ENCODE measurements at regions not wholly inside any gene's neighbourhood (a gene's known extent, or its start where the extent isn't known, plus 50 kb on each side); places are given as distances from the start of the nearest gene placed in this dataset.
"Not testable (repeated sequence)": the region's sequence is repeated elsewhere in the genome, so short reads cannot be mapped to it uniquely, and the experiment has no call there.

DNA sequence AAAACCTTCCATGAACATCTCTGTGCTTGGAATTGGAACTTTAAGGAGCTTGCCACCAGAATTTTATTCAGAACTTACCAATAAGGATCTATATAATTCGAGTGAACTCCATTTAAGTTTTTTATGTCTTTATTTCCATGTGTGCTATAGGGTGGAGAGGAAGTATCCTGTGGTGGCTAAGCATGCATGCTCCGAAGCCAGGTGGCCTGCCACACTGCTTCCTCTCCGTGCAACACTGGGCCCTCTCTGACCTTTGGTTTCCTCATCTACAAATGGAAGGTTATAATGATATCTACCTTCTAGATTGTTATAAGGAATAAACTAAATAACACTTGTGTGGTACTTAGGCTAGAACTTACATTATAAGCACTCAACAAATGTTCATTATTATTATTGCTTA is 382.1 kb downstream of the PTPRC start:
- H3K36me3 ChIP-seq = no peaks in the 10 kb centered on the region
- intact Hi-C loops (cut with DNase I; ENCODE audit: low total_unique reads) = no loop called here
- TF ChIP-seq, protein P1, sequence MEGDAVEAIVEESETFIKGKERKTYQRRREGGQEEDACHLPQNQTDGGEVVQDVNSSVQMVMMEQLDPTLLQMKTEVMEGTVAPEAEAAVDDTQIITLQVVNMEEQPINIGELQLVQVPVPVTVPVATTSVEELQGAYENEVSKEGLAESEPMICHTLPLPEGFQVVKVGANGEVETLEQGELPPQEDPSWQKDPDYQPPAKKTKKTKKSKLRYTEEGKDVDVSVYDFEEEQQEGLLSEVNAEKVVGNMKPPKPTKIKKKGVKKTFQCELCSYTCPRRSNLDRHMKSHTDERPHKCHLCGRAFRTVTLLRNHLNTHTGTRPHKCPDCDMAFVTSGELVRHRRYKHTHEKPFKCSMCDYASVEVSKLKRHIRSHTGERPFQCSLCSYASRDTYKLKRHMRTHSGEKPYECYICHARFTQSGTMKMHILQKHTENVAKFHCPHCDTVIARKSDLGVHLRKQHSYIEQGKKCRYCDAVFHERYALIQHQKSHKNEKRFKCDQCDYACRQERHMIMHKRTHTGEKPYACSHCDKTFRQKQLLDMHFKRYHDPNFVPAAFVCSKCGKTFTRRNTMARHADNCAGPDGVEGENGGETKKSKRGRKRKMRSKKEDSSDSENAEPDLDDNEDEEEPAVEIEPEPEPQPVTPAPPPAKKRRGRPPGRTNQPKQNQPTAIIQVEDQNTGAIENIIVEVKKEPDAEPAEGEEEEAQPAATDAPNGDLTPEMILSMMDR (IDR thresholded peaks at IDR 0.05) = no peak
- no peaks in the 10 kb centered on the region for H3K27me3 ChIP-seq
- no peak for DNase-seq
- H3K27ac ChIP-seq = no peak overlapping the region
- H3K4me1 ChIP-seq = no peaks in the 10 kb centered on the region
- no peaks in the 10 kb centered on the region for H3K9me3 ChIP-seq
- H3K4me3 ChIP-seq = no peak overlapping the region

DNA sequence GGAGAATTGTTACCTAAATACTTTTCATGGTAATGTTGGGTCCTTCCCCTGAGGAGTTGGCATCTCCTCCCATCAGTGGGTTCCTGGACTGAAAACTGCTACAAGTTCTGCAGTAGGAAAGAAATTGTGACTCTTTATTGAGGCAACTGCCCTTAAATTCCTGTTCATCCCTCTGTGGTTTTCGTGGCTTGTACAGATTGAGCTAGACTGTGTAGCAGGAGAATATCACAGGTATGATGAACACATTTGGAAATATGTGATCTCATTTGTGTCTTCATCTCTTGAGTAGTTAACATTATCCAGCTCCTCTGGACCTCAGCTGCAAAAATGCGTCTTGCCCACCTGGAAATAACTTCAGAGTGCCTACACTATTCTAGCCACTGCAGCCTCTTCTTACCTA is 390.6 kb downstream of the PTPRC start:
- Histone ChIP-seq H3K27ac (no peak overlapping the region), H3K4me3 (no peak overlapping the region), H3K27me3 (no peaks in the 10 kb centered on the region), H3K4me1 (no peaks in the 10 kb centered on the region), H3K9me3 (no peaks in the 10 kb centered on the region), H3K36me3 (no peaks in the 10 kb centered on the region)
- TF ChIP-seq, protein P1 (IDR thresholded peaks at IDR 0.05) = no peak
- DNase-seq = no peak
- intact Hi-C loops (cut with DNase I; ENCODE audit: low total_unique reads) = no loop called here

DNA sequence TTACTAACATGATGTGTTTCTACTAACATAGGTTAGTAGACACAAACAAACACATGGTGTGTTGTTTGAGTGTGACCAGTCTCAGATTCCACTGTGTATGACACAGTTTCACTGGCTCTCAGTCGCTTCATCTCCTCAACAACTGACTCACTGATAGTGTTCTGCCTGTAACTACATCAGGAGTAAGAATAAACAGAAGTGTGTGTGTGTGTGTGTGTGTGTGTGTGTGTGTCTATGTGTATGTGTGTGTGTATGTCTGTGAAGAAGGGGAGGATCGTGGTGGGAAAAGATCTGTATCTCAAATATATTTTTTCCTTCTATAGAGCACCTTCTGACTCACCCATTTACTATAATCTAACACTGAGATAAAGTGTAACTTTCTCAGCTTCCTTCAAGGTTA is 391.0 kb downstream of the PTPRC start:
- Histone ChIP-seq H3K36me3 (no peaks in the 10 kb centered on the region), H3K4me3 (no peak overlapping the region), H3K27ac (no peak overlapping the region), H3K4me1 (no peaks in the 10 kb centered on the region), H3K9me3 (no peaks in the 10 kb centered on the region), H3K27me3 (no peaks in the 10 kb centered on the region)
- intact Hi-C loops (cut with DNase I; ENCODE audit: low total_unique reads) = no loop called here
- DNase-seq = no peak
- TF ChIP-seq, protein P1 (IDR thresholded peaks at IDR 0.05) = no peak

DNA sequence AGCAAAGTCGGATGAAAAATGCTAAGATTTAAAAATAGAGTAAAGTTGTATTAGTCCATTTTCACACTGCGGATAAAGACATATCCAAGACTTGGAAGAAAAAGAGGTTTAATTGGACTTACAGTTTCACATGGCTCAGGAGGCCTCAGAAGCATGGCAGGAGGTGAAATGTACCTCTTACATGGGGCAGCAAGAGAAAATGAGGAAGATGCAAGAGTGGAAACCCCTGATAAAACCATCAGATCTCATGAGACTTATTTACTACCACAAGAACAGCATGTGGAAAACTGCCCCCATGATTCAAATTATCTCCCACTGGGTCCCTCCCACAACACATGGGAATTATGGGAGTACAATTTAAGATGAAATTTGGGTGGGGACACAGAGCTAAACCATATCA is 391.7 kb downstream of the PTPRC start:
- H3K4me3 ChIP-seq; intact Hi-C loops (cut with DNase I; ENCODE audit: low total_unique reads); H3K4me1 ChIP-seq; DNase-seq; H3K27ac ChIP-seq; H3K9me3 ChIP-seq; H3K27me3 ChIP-seq; H3K36me3 ChIP-seq: not testable (repeated sequence)

DNA sequence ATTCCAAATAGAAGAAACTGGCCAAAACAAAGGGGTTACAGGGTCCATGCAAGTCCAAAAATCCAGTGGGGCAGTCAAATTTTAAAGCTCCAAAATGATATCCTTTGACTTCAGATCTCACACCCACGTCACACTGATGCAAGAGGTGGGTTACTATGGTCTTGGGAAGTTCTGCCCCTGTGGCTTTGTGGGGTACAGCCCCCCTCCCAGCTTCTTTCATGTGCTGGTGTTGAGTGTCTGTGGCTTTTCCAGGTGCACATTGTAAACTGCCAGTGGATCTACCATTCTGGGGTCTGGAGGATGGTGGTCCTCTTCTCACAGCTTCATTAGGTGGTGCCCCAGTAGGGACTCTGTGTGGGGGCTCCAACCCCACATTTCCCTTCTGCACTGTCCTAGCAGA is 392.3 kb downstream of the PTPRC start:
- H3K9me3 ChIP-seq; H3K27me3 ChIP-seq; H3K4me1 ChIP-seq; H3K36me3 ChIP-seq; H3K4me3 ChIP-seq; H3K27ac ChIP-seq; DNase-seq; intact Hi-C loops (cut with DNase I; ENCODE audit: low total_unique reads): not testable (repeated sequence)

DNA sequence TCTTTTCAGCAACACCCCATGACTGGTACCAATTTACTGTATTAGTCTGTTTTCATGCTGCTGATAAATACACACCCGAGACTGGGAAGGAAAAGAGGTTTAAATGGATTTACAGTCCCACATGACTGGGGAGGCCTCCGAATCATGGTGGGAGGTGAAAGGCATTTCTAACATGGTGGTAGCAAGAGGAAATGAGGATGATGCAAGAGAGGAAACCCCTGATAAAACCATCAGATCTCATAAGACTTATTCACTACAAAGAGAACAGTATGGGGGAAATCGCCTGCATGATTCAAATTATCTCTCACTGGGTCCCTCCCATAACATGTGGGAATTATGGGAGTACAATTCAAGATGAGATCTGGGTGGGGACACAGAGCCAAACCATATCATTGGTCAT is 393.6 kb downstream of the PTPRC start:
- DNase-seq; intact Hi-C loops (cut with DNase I; ENCODE audit: low total_unique reads); H3K4me1 ChIP-seq; H3K9me3 ChIP-seq; H3K36me3 ChIP-seq; H3K4me3 ChIP-seq; H3K27me3 ChIP-seq; H3K27ac ChIP-seq: not testable (repeated sequence)

DNA sequence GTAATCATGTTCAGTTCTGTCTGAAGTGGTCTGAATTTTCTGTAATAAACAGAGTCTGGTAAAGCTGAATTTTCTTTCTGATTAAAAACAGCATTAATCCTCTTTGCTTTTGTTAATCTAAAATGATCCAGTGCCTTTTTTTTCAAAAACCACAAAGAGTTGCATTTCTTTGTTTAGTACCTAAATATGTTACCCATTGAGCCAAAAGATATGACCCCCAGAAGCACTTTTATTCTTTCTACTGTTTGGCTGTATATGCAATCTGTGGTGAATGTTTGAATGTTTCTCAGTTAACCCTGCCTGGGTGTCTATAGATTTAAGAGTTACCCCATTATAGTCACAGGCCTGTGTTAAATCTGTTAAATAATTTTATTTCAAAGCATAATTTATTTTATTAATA is 394.8 kb downstream of the PTPRC start:
- TF ChIP-seq, protein P1 (IDR thresholded peaks at IDR 0.05) = no peak
- Histone ChIP-seq H3K36me3 (no peaks in the 10 kb centered on the region), H3K9me3 (no peaks in the 10 kb centered on the region), H3K4me1 (no peaks in the 10 kb centered on the region), H3K4me3 (no peak overlapping the region), H3K27ac (no peak overlapping the region), H3K27me3 (no peaks in the 10 kb centered on the region)
- intact Hi-C loops (cut with DNase I; ENCODE audit: low total_unique reads) = no loop called here
- no peak for DNase-seq

All from tibial artery (tissue), 4 donors.